B cell (primary cell): ENCODE measurements at regions not wholly inside any gene's neighbourhood (a gene's known extent, or its start where the extent isn't known, plus 50 kb on each side); places are given as distances from the start of the nearest gene placed in this dataset.

ENCODE experiments used
- ATAC-seq: fragments of 200-7000 bp; cut with Tn5 transposase; one replicate; pipeline ENCODE4 v1.10.0; 2021; ENCODE audit warnings: low read depth, mild to moderate bottlenecking, moderate number of reproducible peaks, moderate library complexity
- CTCF ChIA-PET: fragments of 350-600 bp; sonication (Branson Sonifier 250); formaldehyde crosslinking; loops from one replicate; lab custom pipeline; 2021; ENCODE audit warnings: antibody characterized with exemption, inconsistent platforms; lab: Charles Lee
- POLR2A ChIA-PET: fragments of 350-600 bp; sonication (Branson Sonifier 250); formaldehyde crosslinking; loops from one replicate; lab custom pipeline; 2021; ENCODE audit warnings: antibody characterized with exemption; lab: Charles Lee
- DNase-seq: peaks from one replicate; pipeline ENCODE4 v3.0.0; 2013
- H2AFZ ChIP-seq: 2 replicates; pipeline ENCODE4 v1.6.1; 2012; ENCODE audit warnings: mild to moderate bottlenecking, low read depth, low read length; ENCODE audit not compliant: insufficient read depth, poor library complexity, severe bottlenecking
- H3K27ac ChIP-seq, 2 donors: 1 replicate in 1 of 2; 2 replicates in 1 of 2; pipeline ENCODE4 v1.5.1; 2012 to 2013; ENCODE audit warnings: low read length in 2 of 2, mild to moderate bottlenecking in 2 of 2, moderate library complexity in 1 of 2
- H3K27me3 ChIP-seq, 4 experiments: fragments of 200-600 bp in 1 of 4; sonication (generic) in 1 of 4; replicated peaks in 1 of 4; 1 replicate in 2 of 4; 2 replicates in 2 of 4; pipeline versions ENCODE4 v1.6.1 to v1.7.0; 2013 to 2016; ENCODE audit warnings: low read length in 3 of 4, mild to moderate bottlenecking in 2 of 4, mixed read lengths in 1 of 4, moderate library complexity in 1 of 4; ENCODE audit not compliant: insufficient read depth in 4 of 4, control insufficient read depth in 3 of 4; ENCODE audit errors: control extremely low read depth in 1 of 4
- H3K36me3 ChIP-seq, 2 experiments: replicated peaks in 1 of 2; 1 replicate in 1 of 2; 2 replicates in 1 of 2; pipeline versions ENCODE4 v1.6.1 to v1.7.1; 2013; ENCODE audit warnings: low read length in 1 of 2; ENCODE audit not compliant: insufficient read depth in 2 of 2, control insufficient read depth in 1 of 2; ENCODE audit errors: control extremely low read depth in 1 of 2, extremely low read depth in 1 of 2
- H3K4me1 ChIP-seq, 2 donors: fragments of 200-600 bp in 1 of 2; sonication (generic) in 1 of 2; 1 replicate in 1 of 2; 2 replicates in 1 of 2; pipeline versions ENCODE4 v1.5.1 to v1.6.1; 2013 to 2017; ENCODE audit warnings: low read length in 2 of 2; ENCODE audit not compliant: control insufficient read depth in 2 of 2, insufficient read depth in 2 of 2
- H3K4me2 ChIP-seq: replicated peaks from 2 replicates; pipeline ENCODE3; 2012; ENCODE audit warnings: mild to moderate bottlenecking, low read depth, low read length; ENCODE audit not compliant: poor library complexity, severe bottlenecking
- H3K4me3 ChIP-seq, 5 experiments: fragments of 200-600 bp in 1 of 5; sonication (generic) in 1 of 5; 1 replicate in 3 of 5; 2 replicates in 2 of 5; pipeline versions ENCODE4 v1.5.1 to v1.7.0; 2011 to 2016; ENCODE audit warnings: low read length in 4 of 5, mild to moderate bottlenecking in 4 of 5, low read depth in 2 of 5, control low read depth in 1 of 5, moderate library complexity in 1 of 5; ENCODE audit not compliant: insufficient read depth in 1 of 5; ENCODE audit errors: control extremely low read depth in 1 of 5, extremely low read depth in 1 of 5
- H3K79me2 ChIP-seq: fragments of 200-600 bp; sonication (generic); one replicate; pipeline ENCODE4 v1.6.0; 2016; ENCODE audit warnings: low read length; ENCODE audit not compliant: control insufficient read depth, insufficient read depth
- H3K9ac ChIP-seq: fragments of 200-600 bp; sonication (generic); 2 replicates; pipeline ENCODE4 v1.6.1; 2017; ENCODE audit warnings: mild to moderate bottlenecking, low read length, moderate library complexity
- H3K9me3 ChIP-seq, 3 donors: one replicate each; pipeline versions ENCODE4 v1.6.1 to v1.7.1; 2013; ENCODE audit warnings: low read length in 2 of 3; ENCODE audit not compliant: control insufficient read depth in 2 of 3, insufficient read depth in 1 of 3; ENCODE audit errors: control extremely low read depth in 1 of 3
- H4K20me1 ChIP-seq: 2 replicates; pipeline ENCODE4 v1.6.0; 2012; ENCODE audit warnings: mild to moderate bottlenecking, low read length; ENCODE audit not compliant: insufficient read depth, control insufficient read depth, poor library complexity, severe bottlenecking
- H3K27ac Mint-ChIP-seq: one replicate; pipeline ENCODE4 v1.8.0; 2021; ENCODE audit warnings: mixed read lengths
- H3K27me3 Mint-ChIP-seq: one replicate; pipeline ENCODE4 v1.8.0; 2021; ENCODE audit warnings: mixed read lengths
- H3K4me1 Mint-ChIP-seq: one replicate; pipeline ENCODE4 v1.8.0; 2021; ENCODE audit warnings: mixed read lengths
- H3K4me3 Mint-ChIP-seq: one replicate; pipeline ENCODE4 v1.8.0; 2021; ENCODE audit warnings: mixed read lengths
- H3K9me3 Mint-ChIP-seq: one replicate; pipeline ENCODE4 v1.8.0; 2022; ENCODE audit warnings: mixed read lengths; ENCODE audit not compliant: insufficient read depth
- CTCF ChIP-seq: fragments of 200-600 bp; IDR thresholded peaks from one replicate; pipeline ENCODE4 v1.8.0; 2022; ENCODE audit warnings: antibody characterized with exemption, mild to moderate bottlenecking
- EZH2 ChIP-seq: IDR thresholded peaks from 2 replicates; pipeline ENCODE4 v1.6.1; 2012; ENCODE audit warnings: borderline replicate concordance, low read depth, mild to moderate bottlenecking, moderate library complexity, low read length; ENCODE audit not compliant: insufficient read depth, poor library complexity, severe bottlenecking
- WGBS: methylation state at CpG from one replicate; pipeline ENCODE4 v1.1.5; 2013; ENCODE audit warnings: missing lambda C conversion rate; ENCODE audit not compliant: insufficient coverage; 5-methylcytosine and 5-hydroxymethylcytosine counted together
- intact Hi-C: fragments of 100-400 bp; cut with micrococcal nuclease; formaldehyde crosslinking; loops from one replicate; pipeline ENCODE4 v1.10.0; 2022

GRCh38 chr4:63379750-63380522 lies 1029.3 kb downstream of the TECRL start:
- DNase-seq (no peak), ATAC-seq (no peak)
- ChIA-PET CTCF (no interaction called here), POLR2A (no interaction called here)
- no peaks in the 10 kb centered on the region for H3K79me2 ChIP-seq
- no peak overlapping the region for H3K27ac ChIP-seq
- H4K20me1 ChIP-seq, result no peaks in the 10 kb centered on the region
- no peaks in the 10 kb centered on the region for H3K4me1 Mint-ChIP-seq
- no peak overlapping the region for H3K4me2 ChIP-seq
- peaks cover 0 to 11% (median 1%) of the 10 kb centered on the region in 3 donors for H3K9me3 ChIP-seq
- H3K27me3 ChIP-seq, result no peaks in the 10 kb centered on the region
- H3K9me3 Mint-ChIP-seq, result no peaks in the 10 kb centered on the region
- H3K9ac ChIP-seq, result no peak overlapping the region
- no peaks in the 10 kb centered on the region for H3K4me1 ChIP-seq
- WGBS, result 76% methylated on average over 5 of the region's 8 CpGs
- no peaks in the 10 kb centered on the region for H3K36me3 ChIP-seq
- no peak for TF ChIP-seq EZH2
- TF ChIP-seq CTCF, result no peak
- no peaks in the 10 kb centered on the region for H3K27me3 Mint-ChIP-seq
- no peak overlapping the region for H3K4me3 Mint-ChIP-seq
- H3K4me3 ChIP-seq, result no peak overlapping the region
- no peak overlapping the region for H3K27ac Mint-ChIP-seq
- intact Hi-C loops, result no loop called here
- H2AFZ ChIP-seq, result no peak overlapping the region

- intact Hi-C loops, result no loop called here
- DNase-seq, result no peak
Observed at GRCh38 chr4:63371001-63371400, 1038.2 kb downstream of the TECRL start.

More at GRCh38 chr4:63371001-63371400, 1038.2 kb downstream of the TECRL start:
- Histone ChIP-seq H3K9me3 (peaks cover 0 to 1% (median 0%) of the 10 kb centered on the region in 3 donors), H3K4me1 (no peaks in the 10 kb centered on the region), H3K4me2 (no peak overlapping the region), H4K20me1 (no peaks in the 10 kb centered on the region), H3K27ac (no peak overlapping the region), H3K36me3 (no peaks in the 10 kb centered on the region), H3K9ac (no peak overlapping the region), H3K4me3 (no peak overlapping the region), H3K79me2 (no peaks in the 10 kb centered on the region), H3K27me3 (no peaks in the 10 kb centered on the region), H2AFZ (no peak overlapping the region)
- TF ChIP-seq EZH2 (no peak), CTCF (no peak)
- ATAC-seq, result no peak
- Mint-ChIP-seq H3K4me1 (no peaks in the 10 kb centered on the region), H3K4me3 (no peak overlapping the region), H3K9me3 (no peaks in the 10 kb centered on the region), H3K27me3 (no peaks in the 10 kb centered on the region), H3K27ac (no peak overlapping the region)
- POLR2A ChIA-PET, result no interaction called here
- CTCF ChIA-PET, result no interaction called here
